Urinary bladder (tissue), 3 donors: ENCODE measurements at regions not wholly inside any gene's neighbourhood (a gene's known extent, or its start where the extent isn't known, plus 50 kb on each side); places are given as distances from the start of the nearest gene placed in this dataset.

Experiments used
- DNase-seq: peaks from one replicate; pipeline ENCODE4 v3.0.0-alpha.2; 2015; ENCODE audit errors: extremely low spot score
- H3K27ac ChIP-seq: one replicate; pipeline ENCODE4 v1.5.1; 2013; ENCODE audit warnings: low read depth, mild to moderate bottlenecking, moderate library complexity
- H3K36me3 ChIP-seq: one replicate; pipeline ENCODE4 v1.6.1; 2013; ENCODE audit warnings: mild to moderate bottlenecking, moderate library complexity; ENCODE audit not compliant: insufficient read depth
- H3K4me1 ChIP-seq: one replicate; pipeline ENCODE4 v1.6.1; 2013; ENCODE audit warnings: mild to moderate bottlenecking, moderate library complexity; ENCODE audit not compliant: insufficient read depth
- H3K4me3 ChIP-seq: one replicate; pipeline ENCODE4 v1.5.1; 2013; ENCODE audit warnings: low read depth, low read length
- WGBS: extraction: QIAGEN DNeasy Blood & Tissue Kit; methylation state at CpG from one replicate; pipeline ENCODE4 v1.1.7; 2013; 5-methylcytosine and 5-hydroxymethylcytosine counted together
- donor health status: healthy with polysubstance abuse.
- donor health status: healthy.

GRCh38 chr1:208570362-208570761 is 326.2 kb upstream of the PLXNA2 start:
- H3K4me1 ChIP-seq, result no peaks in the 10 kb centered on the region
- 96% methylated on average over 5 of the region's 5 CpGs for WGBS
- H3K27ac ChIP-seq, result no peak overlapping the region
- H3K36me3 ChIP-seq, result no peaks in the 10 kb centered on the region
- DNase-seq, result no peak
- no peak overlapping the region for H3K4me3 ChIP-seq

- no peak overlapping the region for H3K4me3 ChIP-seq
- no peak for DNase-seq
- no peak overlapping the region for H3K27ac ChIP-seq
- 79% methylated on average over 4 of the region's 4 CpGs for WGBS
- no peaks in the 10 kb centered on the region for H3K36me3 ChIP-seq
- no peaks in the 10 kb centered on the region for H3K4me1 ChIP-seq
Observed at GRCh38 chr1:208576425-208576824, 332.2 kb upstream of the PLXNA2 start.

- Histone ChIP-seq H3K4me1 (no peaks in the 10 kb centered on the region), H3K4me3 (no peak overlapping the region), H3K36me3 (no peaks in the 10 kb centered on the region), H3K27ac (no peak overlapping the region)
- DNase-seq, result no peak
- 44% methylated on average over 1 of the region's 1 CpG for WGBS
Observed at GRCh38 chr1:208577381-208577905, 333.3 kb upstream of the PLXNA2 start.

- DNase-seq, result no peak
- Histone ChIP-seq H3K4me1 (no peaks in the 10 kb centered on the region), H3K36me3 (no peaks in the 10 kb centered on the region), H3K27ac (no peak overlapping the region), H3K4me3 (no peak overlapping the region)
- WGBS, result 57% methylated on average over 3 of the region's 3 CpGs
Observed at GRCh38 chr1:208581209-208581608, 337.0 kb upstream of the PLXNA2 start.

GRCh38 chr1:208581667-208582066 is 337.5 kb upstream of the PLXNA2 start:
- no peak for DNase-seq
- no peak overlapping the region for H3K4me3 ChIP-seq
- H3K36me3 ChIP-seq, result no peaks in the 10 kb centered on the region
- no peaks in the 10 kb centered on the region for H3K4me1 ChIP-seq
- WGBS, result 85% methylated on average over 5 of the region's 5 CpGs
- no peak overlapping the region for H3K27ac ChIP-seq

GRCh38 chr1:208584167-208584755 is 340.1 kb upstream of the PLXNA2 start:
- DNase-seq, result no peak
- no peaks in the 10 kb centered on the region for H3K36me3 ChIP-seq
- WGBS, result 72% methylated on average over 6 of the region's 6 CpGs

GRCh38 chr1:208587110-208587509 is 342.9 kb upstream of the PLXNA2 start:
- no peak overlapping the region for H3K27ac ChIP-seq
- DNase-seq, result no peak
- no peaks in the 10 kb centered on the region for H3K4me1 ChIP-seq
- H3K36me3 ChIP-seq, result no peaks in the 10 kb centered on the region
- WGBS, result 62% methylated on average over 2 of the region's 2 CpGs
- no peak overlapping the region for H3K4me3 ChIP-seq

More at GRCh38 chr1:208584167-208584755, 340.1 kb upstream of the PLXNA2 start:
- Histone ChIP-seq H3K4me3 (no peak overlapping the region), H3K4me1 (no peaks in the 10 kb centered on the region), H3K27ac (no peak overlapping the region)

- H3K4me1 ChIP-seq, result no peaks in the 10 kb centered on the region
- no peak for DNase-seq
- H3K36me3 ChIP-seq, result no peaks in the 10 kb centered on the region
- 66% methylated on average over 2 of the region's 2 CpGs for WGBS
- H3K27ac ChIP-seq, result no peak overlapping the region
- H3K4me3 ChIP-seq, result no peak overlapping the region
Observed at GRCh38 chr1:208593306-208594006, 349.3 kb upstream of the PLXNA2 start.

- Histone ChIP-seq H3K4me1 (no peaks in the 10 kb centered on the region), H3K27ac (no peak overlapping the region), H3K4me3 (no peak overlapping the region), H3K36me3 (no peaks in the 10 kb centered on the region)
- no peak for DNase-seq
- 88% methylated on average over 3 of the region's 3 CpGs for WGBS
Observed at GRCh38 chr1:208595236-208595635, 351.1 kb upstream of the PLXNA2 start.

GRCh38 chr1:208595745-208596144 is 351.6 kb upstream of the PLXNA2 start:
- Histone ChIP-seq H3K36me3 (no peaks in the 10 kb centered on the region), H3K4me3 (no peak overlapping the region), H3K27ac (no peak overlapping the region), H3K4me1 (no peaks in the 10 kb centered on the region)
- DNase-seq, result no peak
- WGBS, result 35% methylated on average over 4 of the region's 4 CpGs

- H3K4me3 ChIP-seq, result no peak overlapping the region
- H3K36me3 ChIP-seq, result no peaks in the 10 kb centered on the region
- H3K4me1 ChIP-seq, result no peaks in the 10 kb centered on the region
- H3K27ac ChIP-seq, result no peak overlapping the region
- no peak for DNase-seq
- 79% methylated on average over 1 of the region's 1 CpG for WGBS
Observed at GRCh38 chr1:208597571-208597970, 353.4 kb upstream of the PLXNA2 start.

GRCh38 chr1:208598021-208598420 is 353.8 kb upstream of the PLXNA2 start:
- Histone ChIP-seq H3K4me1 (no peaks in the 10 kb centered on the region), H3K27ac (no peak overlapping the region), H3K36me3 (no peaks in the 10 kb centered on the region), H3K4me3 (no peak overlapping the region)
- DNase-seq, result no peak
- WGBS, result 89% methylated on average over 4 of the region's 4 CpGs

- H3K36me3 ChIP-seq, result no peaks in the 10 kb centered on the region
- H3K4me3 ChIP-seq, result no peak overlapping the region
- no peak overlapping the region for H3K27ac ChIP-seq
- no peak for DNase-seq
- no peaks in the 10 kb centered on the region for H3K4me1 ChIP-seq
- WGBS, result 88% methylated on average over 2 of the region's 2 CpGs
Observed at GRCh38 chr1:208599063-208599462, 354.9 kb upstream of the PLXNA2 start.

- H3K4me3 ChIP-seq, result no peak overlapping the region
- no peaks in the 10 kb centered on the region for H3K4me1 ChIP-seq
- H3K36me3 ChIP-seq, result no peaks in the 10 kb centered on the region
- H3K27ac ChIP-seq, result no peak overlapping the region
- DNase-seq, result no peak
- 29% methylated on average over 6 of the region's 6 CpGs for WGBS
Observed at GRCh38 chr1:208600456-208601190, 356.4 kb upstream of the PLXNA2 start.
